ENCODE measurements at regions not wholly inside any gene's neighbourhood (a gene's known extent, or its start where the extent isn't known, plus 50 kb on each side); places are given as distances from the start of the nearest gene placed in this dataset.

GRCh38 chr1:191851799-191852595 lies 306.3 kb upstream of the RGS18 start:
- Histone ChIP-seq H3K36me3 (ENCODE audit: insufficient read depth, low read length) (no peaks in the 10 kb centered on the region), H4K20me1 (ENCODE audit: insufficient read depth, low read length) (no peaks in the 10 kb centered on the region), H3K4me2 (ENCODE audit: insufficient read depth, low read length) (no peak overlapping the region), H3K79me2 (ENCODE audit: insufficient read depth, low read length) (no peaks in the 10 kb centered on the region), H2AFZ (ENCODE audit: low read depth, low read length) (no peak overlapping the region), H3K4me1 (ENCODE audit: insufficient read depth, low read length) (peaks cover 8% of the 10 kb centered on the region), H3K9me3 (ENCODE audit: insufficient read depth, low read length, severe bottlenecking) (no peaks in the 10 kb centered on the region), H3K4me3 (ENCODE audit: low read depth in 1 of 2, low read length in 2 of 2) (no peak overlapping the region), H3K27ac (ENCODE audit: low read length) (no peak overlapping the region), H3K27me3 (ENCODE audit: insufficient read depth, low read length, poor library complexity) (no peaks in the 10 kb centered on the region), H3K9ac (ENCODE audit: low read depth, low read length) (no peak overlapping the region)
- TF ChIP-seq, protein P1, sequence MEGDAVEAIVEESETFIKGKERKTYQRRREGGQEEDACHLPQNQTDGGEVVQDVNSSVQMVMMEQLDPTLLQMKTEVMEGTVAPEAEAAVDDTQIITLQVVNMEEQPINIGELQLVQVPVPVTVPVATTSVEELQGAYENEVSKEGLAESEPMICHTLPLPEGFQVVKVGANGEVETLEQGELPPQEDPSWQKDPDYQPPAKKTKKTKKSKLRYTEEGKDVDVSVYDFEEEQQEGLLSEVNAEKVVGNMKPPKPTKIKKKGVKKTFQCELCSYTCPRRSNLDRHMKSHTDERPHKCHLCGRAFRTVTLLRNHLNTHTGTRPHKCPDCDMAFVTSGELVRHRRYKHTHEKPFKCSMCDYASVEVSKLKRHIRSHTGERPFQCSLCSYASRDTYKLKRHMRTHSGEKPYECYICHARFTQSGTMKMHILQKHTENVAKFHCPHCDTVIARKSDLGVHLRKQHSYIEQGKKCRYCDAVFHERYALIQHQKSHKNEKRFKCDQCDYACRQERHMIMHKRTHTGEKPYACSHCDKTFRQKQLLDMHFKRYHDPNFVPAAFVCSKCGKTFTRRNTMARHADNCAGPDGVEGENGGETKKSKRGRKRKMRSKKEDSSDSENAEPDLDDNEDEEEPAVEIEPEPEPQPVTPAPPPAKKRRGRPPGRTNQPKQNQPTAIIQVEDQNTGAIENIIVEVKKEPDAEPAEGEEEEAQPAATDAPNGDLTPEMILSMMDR (IDR thresholded peaks at IDR 0.05; ENCODE audit: borderline replicate concordance, extremely low read depth, low read length, poor library complexity, severe bottlenecking) = no peak
- TF ChIP-seq EZH2 (IDR thresholded peaks at IDR 0.05; ENCODE audit: borderline replicate concordance, low read depth, low read length, severe bottlenecking) = no peak
- peak; percentile 52; the same call in 2 of the 3 replicates for ATAC-seq (ENCODE audit: insufficient read depth, low read depth)
- no peak for DNase-seq

DNA sequence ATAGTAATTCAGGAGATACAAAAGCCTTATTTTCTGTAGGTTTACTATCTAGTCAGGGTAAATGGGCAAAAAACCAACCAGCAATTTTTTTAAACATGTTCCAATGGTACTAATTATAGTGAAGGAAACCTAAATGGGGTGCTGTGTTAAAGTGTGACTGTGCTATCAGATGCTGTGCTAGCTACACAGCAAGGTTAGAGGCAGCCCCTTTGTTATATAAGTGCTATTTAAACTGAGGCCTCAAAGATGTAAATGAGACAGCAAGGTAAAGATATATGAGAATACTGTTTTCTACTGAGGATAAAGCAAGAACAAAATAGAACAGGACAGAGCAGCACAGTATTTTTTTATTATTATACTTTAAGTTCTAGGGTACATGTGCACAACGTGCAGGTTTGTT lies 305.4 kb upstream of the RGS18 start:
- peak overlapping the region; percentile 42; the same call in 1 of the 2 replicates for H2AFZ ChIP-seq (ENCODE audit: low read depth, low read length)
- H3K9ac ChIP-seq (ENCODE audit: low read depth, low read length) = no peak overlapping the region
- H3K36me3 ChIP-seq (ENCODE audit: insufficient read depth, low read length) = no peaks in the 10 kb centered on the region
- no peaks in the 10 kb centered on the region for H4K20me1 ChIP-seq (ENCODE audit: insufficient read depth, low read length)
- ATAC-seq (ENCODE audit: insufficient read depth, low read depth) (no peak), DNase-seq (no peak)
- H3K4me1 ChIP-seq (ENCODE audit: insufficient read depth, low read length) = peaks cover 8% of the 10 kb centered on the region
- H3K27ac ChIP-seq (ENCODE audit: low read length) = peak overlapping the region; percentile 19; the same call in 1 of the 2 replicates
- no peaks in the 10 kb centered on the region for H3K27me3 ChIP-seq (ENCODE audit: insufficient read depth, low read length, poor library complexity)
- H3K9me3 ChIP-seq (ENCODE audit: insufficient read depth, low read length, severe bottlenecking) = no peaks in the 10 kb centered on the region
- no peaks in the 10 kb centered on the region for H3K79me2 ChIP-seq (ENCODE audit: insufficient read depth, low read length)
- no peak overlapping the region for H3K4me2 ChIP-seq (ENCODE audit: insufficient read depth, low read length)
- TF ChIP-seq EZH2 (IDR thresholded peaks at IDR 0.05; ENCODE audit: borderline replicate concordance, low read depth, low read length, severe bottlenecking) = no peak
- TF ChIP-seq, protein P1 (IDR thresholded peaks at IDR 0.05; ENCODE audit: borderline replicate concordance, extremely low read depth, low read length, poor library complexity, severe bottlenecking) = no peak
- H3K4me3 ChIP-seq (ENCODE audit: low read depth in 1 of 2, low read length in 2 of 2) = no peak overlapping the region

DNA sequence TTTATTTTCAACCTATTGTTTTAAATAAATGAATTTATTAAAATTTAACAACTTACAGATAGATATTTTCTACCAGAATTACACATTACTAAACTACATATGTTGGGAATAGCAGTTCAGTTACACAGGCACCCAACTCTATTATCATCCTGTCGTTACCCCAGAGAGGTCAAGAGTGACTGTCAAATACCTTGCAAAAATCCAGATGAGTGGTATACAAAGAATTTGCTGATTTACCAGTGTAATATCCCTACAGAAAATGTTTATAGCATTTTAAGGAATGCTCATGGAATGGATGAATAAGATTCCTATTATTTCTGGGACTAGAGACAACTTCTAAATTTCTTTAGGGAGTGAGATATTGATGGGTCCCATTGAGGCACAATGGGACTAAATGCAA lies 300.7 kb upstream of the RGS18 start:
- TF ChIP-seq EZH2 (IDR thresholded peaks at IDR 0.05; ENCODE audit: borderline replicate concordance, low read depth, low read length, severe bottlenecking) = no peak
- TF ChIP-seq, protein P1 (IDR thresholded peaks at IDR 0.05; ENCODE audit: borderline replicate concordance, extremely low read depth, low read length, poor library complexity, severe bottlenecking) = no peak
- no peak for ATAC-seq (ENCODE audit: insufficient read depth, low read depth)
- H3K79me2 ChIP-seq (ENCODE audit: insufficient read depth, low read length) = no peaks in the 10 kb centered on the region
- H3K27ac ChIP-seq (ENCODE audit: low read length) = no peak overlapping the region
- no peak for DNase-seq
- peaks cover 3% of the 10 kb centered on the region for H3K4me1 ChIP-seq (ENCODE audit: insufficient read depth, low read length)
- no peak overlapping the region for H2AFZ ChIP-seq (ENCODE audit: low read depth, low read length)
- H3K36me3 ChIP-seq (ENCODE audit: insufficient read depth, low read length) = no peaks in the 10 kb centered on the region
- no peak overlapping the region for H3K4me2 ChIP-seq (ENCODE audit: insufficient read depth, low read length)
- H3K9me3 ChIP-seq (ENCODE audit: insufficient read depth, low read length, severe bottlenecking) = peaks cover 11% of the 10 kb centered on the region
- no peak overlapping the region for H3K4me3 ChIP-seq (ENCODE audit: low read depth in 1 of 2, low read length in 2 of 2)
- H3K27me3 ChIP-seq (ENCODE audit: insufficient read depth, low read length, poor library complexity) = no peaks in the 10 kb centered on the region
- no peaks in the 10 kb centered on the region for H4K20me1 ChIP-seq (ENCODE audit: insufficient read depth, low read length)
- H3K9ac ChIP-seq (ENCODE audit: low read depth, low read length) = no peak overlapping the region
